Neural cell (in vitro differentiated cells): ENCODE measurements at regions not wholly inside any gene's neighbourhood (a gene's known extent, or its start where the extent isn't known, plus 50 kb on each side); places are given as distances from the start of the nearest gene placed in this dataset.
"Not testable (repeated sequence)": the region's sequence is repeated elsewhere in the genome, so short reads cannot be mapped to it uniquely, and the experiment has no call there.

Experiments
- H2AFZ ChIP-seq: fragments of 200-600, 300-800 bp; sonication (generic), shearing (Covaris generic); 2 replicates; pipeline ENCODE4 v1.6.0; 2014; ENCODE audit warnings: low read depth, mild to moderate bottlenecking, antibody characterized with exemption, low read length, moderate library complexity
- H3F3A ChIP-seq: fragments of 200-600 bp; shearing (Covaris generic); 2 replicates; pipeline ENCODE4 v1.6.1; 2016; ENCODE audit warnings: mild to moderate bottlenecking, moderate library complexity, mixed read lengths, antibody characterized with exemption, low read length; ENCODE audit not compliant: insufficient read depth, poor library complexity, severe bottlenecking
- H3K27ac ChIP-seq: fragments of 200-600, 300-800 bp; sonication (generic), shearing (Covaris generic); 2 replicates; pipeline ENCODE4 v1.5.1; 2014; ENCODE audit warnings: mild to moderate bottlenecking, low read length, moderate library complexity
- H3K27me3 ChIP-seq: fragments of 300-800, 200-600 bp; sonication (generic), shearing (Covaris generic); 2 replicates; pipeline ENCODE4 v1.6.0; 2014; ENCODE audit warnings: mild to moderate bottlenecking, low read depth, low read length, moderate library complexity; ENCODE audit not compliant: insufficient read depth
- H3K36me3 ChIP-seq: fragments of 300-800, 200-600 bp; sonication (generic), shearing (Covaris generic); 2 replicates; pipeline ENCODE4 v1.5.1; 2014; ENCODE audit warnings: mild to moderate bottlenecking, antibody characterized with exemption, low read length, moderate library complexity; ENCODE audit not compliant: insufficient read depth
- H3K4me2 ChIP-seq: fragments of 300-800, 200-600 bp; sonication (generic), shearing (Covaris generic); 2 replicates; pipeline ENCODE4 v1.6.0; 2014; ENCODE audit warnings: mild to moderate bottlenecking, low read length
- H3K4me3 ChIP-seq: fragments of 300-800, 200-600 bp; sonication (generic), shearing (Covaris generic); 2 replicates; pipeline ENCODE4 v1.5.1; 2014; ENCODE audit warnings: mild to moderate bottlenecking, low read length, moderate library complexity
- H3K79me2 ChIP-seq: fragments of 200-600 bp; shearing (Covaris generic); replicated peaks from 2 replicates; pipeline ENCODE4 v1.6.0; 2014; ENCODE audit warnings: mild to moderate bottlenecking, low read length, moderate library complexity; ENCODE audit not compliant: insufficient read depth
- H3K9ac ChIP-seq: fragments of 300-800, 200-600 bp; sonication (generic), shearing (Covaris generic); 2 replicates; pipeline ENCODE4 v1.6.1; 2016; ENCODE audit warnings: mild to moderate bottlenecking, low read length, mixed read lengths
- H3K9me2 ChIP-seq: fragments of 200-600 bp; shearing (Covaris generic); 2 replicates; pipeline ENCODE4 v1.6.1; 2016; ENCODE audit warnings: mild to moderate bottlenecking, low read length, mixed read lengths; ENCODE audit not compliant: insufficient read depth
- H3K9me3 ChIP-seq: fragments of 200-600, 300-800 bp; sonication (generic), shearing (Covaris generic); 2 replicates; pipeline ENCODE4 v1.6.1; 2016; ENCODE audit warnings: mild to moderate bottlenecking, mixed run types, low read length, moderate library complexity, mixed read lengths
- H4K20me1 ChIP-seq: fragments of 200-600 bp; shearing (Covaris generic); 2 replicates; pipeline ENCODE4 v1.6.1; 2016; ENCODE audit warnings: mild to moderate bottlenecking, mixed run types; ENCODE audit not compliant: insufficient read depth
- EP300 ChIP-seq: fragments of 450-650 bp; conservative IDR thresholded peaks from 2 replicates; pipeline ENCODE4 v1.6.1; 2014; ENCODE audit warnings: antibody characterized with exemption, mild to moderate bottlenecking, moderate library complexity; ENCODE audit not compliant: poor library complexity, severe bottlenecking
- EZH2 ChIP-seq: fragments of 200-600, 300-800 bp; shearing (Covaris generic), sonication (generic); IDR thresholded peaks from 2 replicates; pipeline ENCODE4 v1.6.1; 2014; ENCODE audit warnings: antibody characterized with exemption, low read length, borderline replicate concordance, mild to moderate bottlenecking; ENCODE audit not compliant: insufficient read depth, poor library complexity, severe bottlenecking
- MXI1 ChIP-seq: fragments of 450-650 bp; conservative IDR thresholded peaks from 2 replicates; pipeline ENCODE4 v1.6.1; 2014; ENCODE audit warnings: antibody characterized with exemption, mild to moderate bottlenecking; ENCODE audit not compliant: poor library complexity, severe bottlenecking
- POLR2AphosphoS5 ChIP-seq: IDR thresholded peaks from 2 replicates; pipeline ENCODE4 v1.6.1; 2012
- RAD21 ChIP-seq: fragments of 450-650 bp; conservative IDR thresholded peaks from 2 replicates; pipeline ENCODE4 v1.6.1; 2014; ENCODE audit warnings: antibody characterized with exemption, mild to moderate bottlenecking, moderate library complexity
- REST ChIP-seq: IDR thresholded peaks from 2 replicates; pipeline ENCODE4 v1.6.1; 2012; ENCODE audit warnings: borderline replicate concordance
- SMC3 ChIP-seq: fragments of 450-650 bp; conservative IDR thresholded peaks from 2 replicates; pipeline ENCODE4 v1.6.1; 2014; ENCODE audit warnings: antibody characterized with exemption, mild to moderate bottlenecking, moderate library complexity; ENCODE audit not compliant: poor library complexity
- TAF1 ChIP-seq: IDR thresholded peaks from 2 replicates; pipeline ENCODE4 v1.6.1; 2012; ENCODE audit warnings: low read depth
- TF ChIP-seq, protein P1 (sequence below): fragments of 450-650 bp; IDR thresholded peaks from 2 replicates; pipeline ENCODE4 v1.5.1; 2014; ENCODE audit warnings: antibody characterized with exemption, mild to moderate bottlenecking, moderate library complexity; ENCODE audit not compliant: poor library complexity, severe bottlenecking

DNA sequence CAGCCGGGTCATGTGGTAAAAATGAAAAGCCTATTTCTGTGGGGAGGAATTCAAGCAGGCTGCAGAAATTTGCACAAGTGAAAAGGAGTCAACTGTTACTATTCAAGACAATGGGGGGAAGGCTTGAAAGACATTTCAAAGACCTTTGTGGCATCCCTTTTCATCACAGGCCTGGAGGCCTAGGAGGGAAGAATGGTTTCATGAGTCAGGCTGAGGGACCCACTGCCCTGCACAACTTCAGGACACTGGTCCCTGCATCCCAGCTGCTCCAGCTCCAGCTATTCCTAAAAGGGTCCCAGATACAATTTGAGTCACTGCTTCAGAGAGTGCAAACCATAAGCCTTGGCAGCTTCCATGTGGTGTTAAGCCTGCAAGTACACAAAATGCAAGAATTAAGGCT is 85.3 kb upstream of the POU3F4 start:
- H4K20me1 ChIP-seq, result no peaks in the 10 kb centered on the region
- no peaks in the 10 kb centered on the region for H3K79me2 ChIP-seq
- H3F3A ChIP-seq, result no peaks in the 10 kb centered on the region
- no peak overlapping the region for H3K4me3 ChIP-seq
- H3K27me3 ChIP-seq, result no peaks in the 10 kb centered on the region
- TF ChIP-seq TAF1 (no peak), RAD21 (no peak), SMC3 (no peak), EZH2 (no peak), REST (no peak), MXI1 (no peak), POLR2AphosphoS5 (no peak), EP300 (no peak)
- TF ChIP-seq, protein P1, sequence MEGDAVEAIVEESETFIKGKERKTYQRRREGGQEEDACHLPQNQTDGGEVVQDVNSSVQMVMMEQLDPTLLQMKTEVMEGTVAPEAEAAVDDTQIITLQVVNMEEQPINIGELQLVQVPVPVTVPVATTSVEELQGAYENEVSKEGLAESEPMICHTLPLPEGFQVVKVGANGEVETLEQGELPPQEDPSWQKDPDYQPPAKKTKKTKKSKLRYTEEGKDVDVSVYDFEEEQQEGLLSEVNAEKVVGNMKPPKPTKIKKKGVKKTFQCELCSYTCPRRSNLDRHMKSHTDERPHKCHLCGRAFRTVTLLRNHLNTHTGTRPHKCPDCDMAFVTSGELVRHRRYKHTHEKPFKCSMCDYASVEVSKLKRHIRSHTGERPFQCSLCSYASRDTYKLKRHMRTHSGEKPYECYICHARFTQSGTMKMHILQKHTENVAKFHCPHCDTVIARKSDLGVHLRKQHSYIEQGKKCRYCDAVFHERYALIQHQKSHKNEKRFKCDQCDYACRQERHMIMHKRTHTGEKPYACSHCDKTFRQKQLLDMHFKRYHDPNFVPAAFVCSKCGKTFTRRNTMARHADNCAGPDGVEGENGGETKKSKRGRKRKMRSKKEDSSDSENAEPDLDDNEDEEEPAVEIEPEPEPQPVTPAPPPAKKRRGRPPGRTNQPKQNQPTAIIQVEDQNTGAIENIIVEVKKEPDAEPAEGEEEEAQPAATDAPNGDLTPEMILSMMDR, result no peak
- H3K9me2 ChIP-seq, result no peaks in the 10 kb centered on the region
- H3K36me3 ChIP-seq, result no peaks in the 10 kb centered on the region
- no peaks in the 10 kb centered on the region for H3K9me3 ChIP-seq
- H3K9ac ChIP-seq, result no peak overlapping the region
- H3K27ac ChIP-seq, result no peak overlapping the region
- no peak overlapping the region for H3K4me2 ChIP-seq
- no peak overlapping the region for H2AFZ ChIP-seq

DNA sequence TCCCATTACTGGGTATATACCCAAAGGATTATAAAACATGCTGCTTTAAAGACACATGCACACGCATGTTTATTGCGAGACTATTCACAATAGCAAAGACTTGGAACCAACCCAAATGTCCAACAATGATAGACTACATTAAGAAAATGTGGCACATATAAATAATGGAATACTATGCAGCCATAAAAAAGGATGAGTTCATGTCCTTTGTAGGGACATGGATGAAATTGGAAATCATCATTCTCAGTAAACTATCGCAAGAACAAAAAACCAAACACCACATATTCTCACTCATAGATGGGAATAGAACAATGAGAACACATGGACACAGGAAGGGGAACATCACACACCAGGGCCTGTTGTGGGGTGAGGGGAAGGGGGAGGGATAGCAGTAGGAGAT is 65.5 kb upstream of the POU3F4 start:
- H2AFZ ChIP-seq, H4K20me1 ChIP-seq, H3K79me2 ChIP-seq, H3K36me3 ChIP-seq, H3F3A ChIP-seq, H3K9me2 ChIP-seq, H3K27me3 ChIP-seq, H3K27ac ChIP-seq, H3K9ac ChIP-seq, H3K4me3 ChIP-seq, H3K4me2 ChIP-seq, H3K9me3 ChIP-seq: not testable (repeated sequence)

DNA sequence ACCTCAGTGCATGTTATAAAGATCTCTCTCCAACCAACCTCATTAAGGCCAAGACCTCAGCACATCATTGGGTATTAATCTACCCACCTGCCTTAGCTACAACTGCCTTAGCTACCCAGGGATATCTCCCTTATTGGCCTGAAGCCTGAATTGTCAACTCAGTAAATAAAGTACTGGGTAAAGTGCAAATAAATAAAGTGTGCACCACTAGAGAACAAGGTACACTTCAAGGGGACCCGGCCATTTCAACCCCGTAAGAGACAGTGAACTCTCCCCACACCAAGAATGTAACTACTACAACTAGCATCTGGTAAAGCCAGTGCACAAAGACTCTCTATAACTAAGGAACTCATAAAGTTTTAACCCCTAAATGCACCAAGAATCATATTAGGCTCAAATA is 61.7 kb upstream of the POU3F4 start:
- TF ChIP-seq TAF1 (no peak), EZH2 (no peak), MXI1 (no peak), RAD21 (no peak), REST (no peak), POLR2AphosphoS5 (no peak), EP300 (no peak), SMC3 (no peak)
- TF ChIP-seq, protein P1, result no peak
- Histone ChIP-seq H3F3A (no peaks in the 10 kb centered on the region), H3K79me2 (no peaks in the 10 kb centered on the region), H3K9ac (no peak overlapping the region), H2AFZ (no peak overlapping the region), H3K9me2 (no peaks in the 10 kb centered on the region), H3K9me3 (no peaks in the 10 kb centered on the region), H3K36me3 (no peaks in the 10 kb centered on the region), H3K4me2 (no peak overlapping the region), H3K27ac (no peak overlapping the region), H3K27me3 (no peaks in the 10 kb centered on the region), H4K20me1 (no peaks in the 10 kb centered on the region), H3K4me3 (no peak overlapping the region)
